HG03108 (cell line): ENCODE measurements at regions not wholly inside any gene's neighbourhood (a gene's known extent, or its start where the extent isn't known, plus 50 kb on each side); places are given as distances from the start of the nearest gene placed in this dataset.
"Not testable (repeated sequence)": the region's sequence is repeated elsewhere in the genome, so short reads cannot be mapped to it uniquely, and the experiment has no call there.

Source experiments
- ATAC-seq: cut with Tn5 transposase; IDR thresholded peaks from one replicate; pipeline ENCODE4 v1.9.1; 2021; ENCODE audit warnings: moderate library complexity; ENCODE audit not compliant: unreplicated experiment

DNA sequence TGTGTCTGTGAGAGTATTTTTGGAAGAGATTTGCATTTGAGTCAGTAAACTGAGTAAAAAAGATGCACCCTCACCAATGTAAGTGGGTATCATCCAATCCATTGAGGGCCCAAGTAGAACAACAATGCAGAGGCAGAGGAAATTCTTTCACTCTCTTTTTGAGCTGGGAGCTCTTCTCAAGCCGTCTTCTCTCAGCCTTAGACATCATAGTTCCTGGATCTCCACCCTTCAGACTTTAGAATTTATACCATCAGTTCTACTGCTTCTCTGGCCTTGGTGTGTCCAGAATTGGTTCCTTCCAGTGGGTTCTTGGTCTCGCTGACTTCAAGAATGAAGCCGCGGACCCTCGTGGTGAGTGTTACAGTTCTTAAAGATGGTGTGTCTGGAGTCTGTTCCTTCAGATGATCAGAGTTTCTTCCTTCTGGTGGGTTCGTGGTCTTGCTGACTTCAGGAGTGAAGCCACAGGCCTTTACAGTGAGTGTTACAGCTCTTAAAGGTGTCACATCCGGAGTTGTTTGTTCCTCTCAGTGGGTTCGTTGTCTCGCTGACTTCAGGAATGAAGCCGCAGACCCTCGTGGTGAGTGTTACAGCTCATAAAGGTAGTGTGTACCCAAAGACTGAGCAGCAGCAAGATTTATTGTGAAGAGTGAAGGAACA lies 187.5 kb upstream of the KCNMB2 start:
- not testable (repeated sequence) for ATAC-seq

DNA sequence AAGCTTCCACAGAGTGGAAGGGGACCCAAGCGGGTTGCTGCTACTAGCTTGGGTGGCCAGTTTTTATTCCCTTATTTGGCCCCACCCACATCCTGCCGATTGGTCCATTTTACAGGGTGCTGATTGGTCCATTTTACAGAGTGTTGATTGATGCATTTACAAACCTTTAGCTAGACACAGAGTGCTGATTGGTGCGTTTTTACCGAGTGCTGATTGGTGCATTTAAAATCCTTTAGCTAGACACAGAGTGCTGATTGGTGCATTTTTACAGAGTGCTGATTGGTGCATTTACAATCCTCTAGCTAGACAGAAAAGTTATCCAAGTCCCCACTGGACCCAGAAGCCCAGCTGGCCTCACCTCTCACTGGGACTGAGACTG lies 187.0 kb upstream of the KCNMB2 start:
- ATAC-seq, result not testable (repeated sequence)

- ATAC-seq, result no peak
Observed at GRCh38 chr3:178350763-178351162, 185.5 kb upstream of the KCNMB2 start.

GRCh38 chr3:178352326-178353005 lies 183.8 kb upstream of the KCNMB2 start:
- no peak for ATAC-seq

DNA sequence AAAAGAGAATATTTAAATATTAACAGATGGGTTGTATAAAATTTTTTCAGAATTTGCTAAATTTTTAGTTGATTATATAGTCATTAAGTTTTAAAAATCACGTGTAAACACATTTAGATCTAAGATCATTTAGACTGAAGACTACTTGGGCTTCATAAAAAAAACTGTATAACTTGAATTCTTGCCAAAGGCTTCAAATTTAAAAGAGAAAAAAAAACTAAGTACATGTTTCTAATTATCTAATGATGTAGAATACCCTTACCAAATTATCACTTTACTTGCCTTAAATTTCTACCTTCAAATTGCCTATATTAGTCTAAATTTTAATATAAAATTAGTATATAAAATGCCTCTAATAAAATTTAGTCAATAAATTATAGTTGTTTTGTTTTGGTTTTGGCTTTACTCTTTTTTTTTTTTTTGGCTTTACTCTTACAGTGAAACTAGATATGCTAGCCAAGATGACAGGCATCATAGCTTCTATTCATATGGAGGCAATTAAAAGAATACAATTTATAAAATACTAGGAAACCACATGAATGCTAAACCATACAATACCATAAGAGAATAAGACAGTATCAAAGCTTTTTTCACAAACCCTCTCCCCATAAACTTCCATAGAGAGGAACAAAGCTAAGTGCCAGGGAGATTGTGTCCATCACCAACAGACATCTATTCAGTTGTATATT lies 183.1 kb upstream of the KCNMB2 start:
- ATAC-seq, result no peak

- no peak for ATAC-seq
Observed at GRCh38 chr3:178359728-178360127, 176.5 kb upstream of the KCNMB2 start.

DNA sequence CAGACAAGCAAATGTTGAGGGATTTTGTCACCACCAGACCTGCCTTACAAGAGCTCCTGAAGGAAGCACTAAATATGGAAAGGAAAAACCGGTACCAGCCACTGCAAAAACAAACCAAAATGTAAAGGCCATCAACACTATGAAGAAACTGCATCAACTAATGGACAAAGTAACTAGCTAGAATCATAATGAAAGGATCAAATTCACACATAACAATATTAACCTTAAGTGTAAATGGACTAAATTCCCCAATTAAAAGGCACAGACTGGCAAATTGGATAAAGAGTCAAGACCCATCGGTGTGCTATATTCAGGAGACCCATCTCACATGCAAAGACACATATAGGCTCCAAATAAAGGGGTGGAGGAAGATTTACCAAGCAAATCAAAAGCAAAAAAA lies 173.2 kb upstream of the KCNMB2 start:
- ATAC-seq, result not testable (repeated sequence)

- ATAC-seq, result no peak
Observed at GRCh38 chr3:178367817-178368617, 168.2 kb upstream of the KCNMB2 start.

- no peak for ATAC-seq
Observed at GRCh38 chr3:178369006-178369405, 167.2 kb upstream of the KCNMB2 start.

DNA sequence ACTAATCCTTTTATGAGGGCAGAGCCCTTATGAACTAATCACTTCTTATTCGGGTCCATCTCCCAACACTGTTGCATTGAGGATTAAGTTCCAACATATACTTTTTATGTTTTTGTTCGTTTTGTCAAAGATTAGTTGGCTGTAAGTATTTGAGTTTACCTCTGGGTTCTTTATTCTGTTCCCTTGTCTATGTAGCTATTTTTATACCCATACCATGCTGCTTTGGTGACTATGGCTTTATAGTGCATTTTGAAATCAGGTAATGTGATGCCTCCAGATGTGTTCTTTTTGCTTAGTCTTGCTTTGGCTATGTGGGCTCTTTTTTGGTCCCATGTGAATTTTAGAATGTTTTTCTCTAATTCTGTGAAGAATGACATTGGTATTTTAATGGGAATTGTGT lies 166.4 kb upstream of the KCNMB2 start:
- ATAC-seq, result no peak

DNA sequence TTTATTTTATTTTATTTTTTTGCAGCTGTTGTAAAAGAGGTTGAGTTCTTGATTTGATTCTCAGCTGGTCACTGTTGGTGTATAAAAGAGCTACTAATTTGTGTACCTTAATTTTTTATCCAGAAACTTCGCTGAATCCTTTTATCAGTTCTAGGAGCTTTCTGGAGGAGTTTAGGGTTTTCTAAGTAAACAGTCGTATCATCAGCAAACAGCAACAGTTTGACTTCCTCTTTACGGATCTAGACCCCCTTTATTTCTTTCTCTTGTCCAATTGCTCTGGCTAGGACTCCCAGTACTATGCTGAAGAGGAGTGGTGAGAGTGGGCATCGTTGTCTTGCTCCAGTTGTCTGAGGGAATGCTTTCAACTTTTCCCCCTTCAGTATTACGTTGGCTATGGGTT lies 165.8 kb upstream of the KCNMB2 start:
- no peak for ATAC-seq

DNA sequence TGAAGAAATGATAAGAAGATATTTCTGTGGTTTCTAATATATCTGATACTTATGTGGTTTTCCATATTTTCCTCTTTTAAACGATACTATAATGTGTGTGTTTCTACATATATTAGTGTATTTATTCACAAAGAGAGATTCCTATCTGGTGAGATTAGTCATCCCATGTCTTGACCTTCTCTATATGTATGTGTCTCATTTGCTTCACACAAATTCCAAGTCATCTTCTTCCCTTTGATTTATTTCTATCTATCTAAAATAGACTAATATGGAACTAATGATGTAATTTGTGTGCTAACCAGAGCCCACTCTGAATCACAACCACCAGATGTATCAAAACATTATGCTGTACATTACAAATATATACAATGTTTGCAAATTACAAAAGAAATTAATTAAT lies 154.7 kb upstream of the KCNMB2 start:
- ATAC-seq, result no peak

GRCh38 chr3:178381971-178382448 lies 154.2 kb upstream of the KCNMB2 start:
- no peak for ATAC-seq

DNA sequence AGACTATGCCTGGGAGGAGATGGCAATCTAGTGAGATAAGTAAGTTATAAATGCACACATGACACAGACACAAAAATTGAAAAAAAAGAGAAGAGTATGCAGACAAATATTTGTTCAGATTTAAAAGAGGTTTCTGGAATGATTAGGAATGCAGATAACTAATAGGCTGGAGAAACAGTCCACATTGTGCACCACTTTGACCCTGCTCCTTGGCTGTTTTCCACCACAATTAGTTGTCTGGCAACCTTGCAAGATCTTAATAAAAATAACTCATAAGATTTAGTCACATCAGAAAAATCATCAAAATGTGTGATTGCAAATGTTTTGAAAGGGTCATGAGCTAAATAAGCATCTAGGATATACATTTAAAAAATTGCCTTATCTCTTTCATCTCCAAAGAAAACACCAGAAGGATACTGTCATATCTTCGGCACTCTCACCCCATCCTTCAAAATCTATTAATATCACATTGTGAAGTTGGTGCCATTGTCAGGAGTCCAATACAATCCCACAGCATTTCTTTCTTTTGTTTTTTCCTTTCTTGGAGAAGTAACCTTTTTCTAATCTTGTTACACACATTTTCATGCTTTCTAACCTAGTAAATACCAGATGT lies 153.7 kb upstream of the KCNMB2 start:
- ATAC-seq, result no peak

DNA sequence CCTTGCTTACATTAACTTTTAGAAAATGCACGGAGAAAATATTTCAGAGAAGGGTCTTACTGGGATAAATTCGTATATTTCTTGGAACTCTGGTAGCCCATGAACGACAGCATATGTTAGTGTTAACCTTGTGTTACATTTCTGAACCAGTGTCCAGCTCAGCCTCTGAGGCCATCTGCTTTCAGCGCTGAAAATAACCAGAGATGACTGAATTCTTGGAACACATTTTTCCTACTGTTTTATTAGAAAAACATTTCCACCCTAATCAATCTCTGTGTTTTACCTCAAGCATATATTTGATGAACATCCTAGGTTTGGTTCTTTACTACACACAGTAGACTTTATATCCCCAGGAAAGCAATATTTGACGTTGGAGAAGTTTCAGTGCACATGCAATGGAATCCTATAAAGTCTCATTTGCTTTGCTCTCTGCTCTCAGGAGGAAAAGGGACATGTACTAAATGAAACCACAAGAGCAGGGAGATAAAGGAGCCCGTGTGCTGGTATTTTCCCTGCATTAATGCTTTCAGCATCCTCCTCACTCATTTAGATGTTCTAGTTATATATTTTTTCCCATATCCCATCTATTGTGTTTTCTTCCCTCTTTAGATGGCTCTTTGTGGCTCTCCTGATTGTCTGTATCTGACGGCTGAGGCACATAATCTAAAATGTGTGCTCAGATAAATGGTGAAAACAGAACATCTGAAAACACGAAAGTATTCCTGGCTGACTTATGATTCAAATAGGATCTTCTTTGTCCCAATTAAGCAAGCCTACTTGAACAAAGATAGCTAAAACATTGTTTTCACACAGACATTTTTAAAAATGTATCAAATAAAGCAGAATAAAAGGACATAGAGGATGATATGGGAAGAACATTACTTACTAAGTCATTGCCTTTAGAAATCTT lies 151.7 kb upstream of the KCNMB2 start:
- no peak for ATAC-seq

DNA sequence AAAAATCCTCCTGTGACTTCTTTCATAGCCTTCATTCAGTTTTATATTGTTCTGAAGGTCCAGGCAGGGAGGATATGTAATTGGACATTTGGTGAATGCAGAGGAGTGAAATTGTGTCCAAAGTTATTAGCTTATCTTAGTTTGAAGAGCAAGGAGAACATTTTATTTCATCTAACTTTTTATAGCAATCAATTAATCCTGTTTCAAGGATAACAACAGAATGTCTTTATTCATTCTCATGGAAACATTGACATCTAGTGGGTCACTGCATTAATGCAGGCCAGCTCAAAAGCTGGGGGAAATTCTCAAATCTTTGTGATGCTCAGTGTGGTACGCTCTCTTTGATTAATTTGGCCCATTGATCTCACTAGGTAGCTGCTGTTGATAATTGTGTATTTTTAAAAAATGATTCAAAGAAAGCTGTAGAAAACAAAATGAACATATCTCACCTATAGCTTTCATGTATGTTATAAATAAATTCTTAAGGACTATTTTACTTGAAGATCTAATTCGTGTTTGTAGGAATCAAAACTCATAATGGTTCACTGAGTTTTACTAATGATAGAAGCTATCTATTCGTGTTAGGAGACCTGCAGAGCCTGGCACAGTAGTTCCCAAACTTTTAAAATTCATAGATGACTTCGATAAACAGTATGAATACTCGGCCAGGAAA lies 150.8 kb upstream of the KCNMB2 start:
- no peak for ATAC-seq

DNA sequence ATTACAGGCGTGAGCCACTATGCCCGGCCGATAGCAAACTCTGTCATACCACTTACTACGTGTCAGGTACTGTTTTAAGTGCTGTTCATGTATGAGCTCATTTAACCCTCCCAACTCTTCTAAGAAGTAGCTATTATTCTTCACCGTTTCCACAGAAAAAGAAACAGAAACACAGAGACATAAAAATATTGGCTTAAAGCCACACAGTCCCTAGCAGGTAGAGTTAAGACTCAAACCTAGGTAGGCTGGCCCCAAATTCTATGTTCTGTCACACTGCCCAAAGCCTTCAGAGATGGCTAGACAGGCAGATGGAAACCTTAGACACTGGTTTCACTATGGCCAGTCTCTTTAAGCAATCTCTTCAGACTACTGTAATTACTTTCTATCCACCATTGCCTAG lies 149.8 kb upstream of the KCNMB2 start:
- no peak for ATAC-seq

GRCh38 chr3:178386880-178387279 lies 149.4 kb upstream of the KCNMB2 start:
- ATAC-seq, result no peak

GRCh38 chr3:178388473-178388872 lies 147.8 kb upstream of the KCNMB2 start:
- no peak for ATAC-seq
